Erythroblast (primary cell): ENCODE measurements at regions not wholly inside any gene's neighbourhood (a gene's known extent, or its start where the extent isn't known, plus 50 kb on each side); places are given as distances from the start of the nearest gene placed in this dataset.

Source experiments
- DNase-seq, 2 experiments: peaks; one replicate each; lab custom pipeline; 2025; lab: John Stamatoyannopoulos, UW
- GATA1 ChIP-seq: IDR thresholded peaks from 2 replicates; pipeline ENCODE4 v1.6.1; 2011; ENCODE audit warnings: low read depth, mild to moderate bottlenecking, control low read depth, low read length, moderate library complexity
- POLR2A ChIP-seq: IDR thresholded peaks from 2 replicates; pipeline ENCODE4 v1.6.1; 2011; ENCODE audit warnings: mild to moderate bottlenecking, low read length

- no peak for TF ChIP-seq POLR2A
- no peak for TF ChIP-seq GATA1
- DNase-seq = no peak
Measured at GRCh38 chr7:94323844-94324243, 70.9 kb upstream of the COL1A2 start.

DNA sequence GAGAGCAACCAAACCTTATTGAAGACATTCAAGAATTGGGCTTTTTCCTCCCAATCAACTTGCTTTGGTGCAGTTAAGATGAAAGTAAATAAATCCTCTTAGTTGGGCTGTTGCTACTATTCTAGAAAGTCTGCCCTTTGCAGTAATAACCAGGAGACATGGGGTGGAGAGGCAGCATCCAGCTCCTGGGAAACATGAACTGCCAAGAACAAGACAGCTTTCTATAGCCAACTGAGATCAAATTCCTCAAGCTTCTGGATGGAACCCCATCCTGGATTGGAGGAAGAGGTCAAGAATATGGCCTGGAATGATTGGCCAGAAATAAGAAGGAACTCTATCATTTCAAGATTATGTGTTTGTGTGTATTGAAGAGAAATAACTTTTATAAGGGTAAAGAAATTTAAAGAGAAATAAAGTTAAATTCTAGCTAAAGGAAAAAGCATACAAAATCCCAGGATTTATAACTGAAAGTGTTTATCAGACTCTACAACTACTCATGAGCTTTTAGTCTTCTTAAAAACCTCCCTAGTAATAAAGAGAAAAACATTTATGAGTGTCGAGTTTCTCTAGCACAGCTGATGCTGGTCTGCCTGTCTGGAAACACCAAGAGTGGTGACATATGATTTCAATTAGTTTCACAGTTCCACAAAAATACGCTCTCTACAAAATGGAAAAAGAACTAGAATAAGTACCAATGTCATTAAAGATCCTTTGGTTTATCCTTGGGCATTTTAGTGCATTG, 70.1 kb upstream of the COL1A2 start:
- DNase-seq = no peak
- TF ChIP-seq GATA1 = no peak
- TF ChIP-seq POLR2A = no peak

DNA sequence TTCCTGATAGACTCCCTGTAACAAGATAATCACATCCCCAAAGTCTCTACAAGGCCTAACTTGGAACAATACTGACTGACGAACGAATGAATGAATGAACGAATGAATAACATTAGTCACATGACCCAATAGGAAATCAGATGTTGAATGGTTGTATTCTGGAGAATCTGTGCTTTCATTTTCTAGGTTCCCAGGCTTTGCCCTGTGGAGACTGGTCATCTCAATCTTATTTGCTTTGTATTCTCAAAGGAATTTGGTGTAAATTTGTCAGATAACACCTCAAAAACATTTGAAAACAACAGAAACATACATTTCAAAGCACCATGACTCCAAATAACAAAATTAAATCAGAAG, 69.6 kb upstream of the COL1A2 start:
- no peak for DNase-seq
- TF ChIP-seq GATA1 (no peak), POLR2A (no peak)

DNA sequence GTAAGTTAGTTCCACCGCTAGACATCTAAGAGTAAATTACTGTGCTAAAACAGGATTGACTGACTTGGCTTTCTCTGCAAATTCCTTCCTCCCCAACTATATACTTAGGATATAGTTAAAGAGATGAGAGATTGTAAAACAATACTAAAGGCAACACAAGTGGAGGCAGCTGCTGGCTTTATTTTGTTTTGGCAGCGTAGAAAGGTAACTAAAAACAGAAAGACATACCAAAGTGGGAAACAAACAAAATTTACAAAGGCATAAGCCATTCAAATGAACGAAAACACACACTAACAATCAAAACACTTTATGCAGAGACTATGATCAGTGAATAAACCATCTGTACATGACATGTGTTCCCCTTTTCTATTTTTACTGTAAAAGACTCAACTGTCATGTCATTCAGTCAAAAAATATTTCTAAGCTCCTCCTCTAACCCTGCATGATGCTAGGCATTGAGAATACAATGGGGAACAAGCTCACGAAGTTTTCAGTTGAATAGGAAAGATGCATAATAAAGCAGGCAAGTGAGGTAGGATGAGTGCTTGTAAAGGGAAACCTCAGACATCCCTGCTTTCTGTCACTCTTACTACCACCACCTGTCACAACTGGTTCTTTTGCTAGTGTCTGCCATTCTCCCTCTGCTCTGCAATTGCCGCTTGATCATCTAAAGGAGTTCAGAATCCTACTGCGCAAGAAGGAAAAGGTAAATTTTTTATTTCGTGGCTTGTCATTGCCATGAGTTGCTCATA, 64.2 kb upstream of the COL1A2 start:
- DNase-seq = no peak
- TF ChIP-seq POLR2A (no peak), GATA1 (no peak)

DNA sequence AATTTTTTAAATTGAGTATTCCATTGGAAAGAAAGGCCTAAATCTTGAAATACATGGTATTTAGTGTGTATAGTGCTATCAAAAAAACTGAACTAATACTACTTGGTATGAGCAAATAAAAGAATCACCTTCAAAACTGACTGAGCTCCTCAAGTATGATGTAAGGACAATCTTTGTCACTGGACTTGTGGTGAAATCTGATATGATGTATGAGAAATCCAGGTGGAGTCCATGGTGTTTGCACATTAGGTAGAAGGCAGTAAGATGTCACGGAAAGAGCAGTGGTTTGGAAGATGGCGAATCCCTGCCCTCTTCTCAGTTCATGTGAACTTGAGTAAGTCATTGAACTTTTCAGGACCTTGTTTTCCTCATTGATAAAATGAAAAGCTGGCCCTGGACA, 62.1 kb upstream of the COL1A2 start:
- DNase-seq = no peak
- TF ChIP-seq GATA1 (no peak), POLR2A (no peak)

DNA sequence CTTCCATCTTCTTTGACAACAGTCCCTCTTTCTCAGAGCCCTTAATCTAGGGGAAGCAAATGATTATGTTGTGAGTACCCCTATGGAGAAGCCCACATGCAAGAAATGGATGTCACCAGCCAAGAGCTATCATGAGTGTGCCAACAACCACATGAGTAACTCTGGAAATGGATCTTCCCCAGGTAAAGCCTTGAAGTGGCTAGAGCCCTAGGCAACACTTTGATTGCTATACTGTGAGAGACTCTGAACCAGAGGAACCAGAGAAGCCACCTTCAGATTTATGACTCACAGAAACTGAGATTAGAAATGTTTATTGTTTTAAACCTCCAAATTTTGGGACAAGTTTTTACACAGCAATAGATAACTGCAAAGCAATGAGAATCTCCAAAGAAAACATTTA, 60.9 kb upstream of the COL1A2 start:
- no peak for TF ChIP-seq POLR2A
- TF ChIP-seq GATA1 = no peak
- DNase-seq = no peak

GRCh38 chr7:94335586-94335985, 59.1 kb upstream of the COL1A2 start:
- no peak for TF ChIP-seq GATA1
- no peak for TF ChIP-seq POLR2A
- DNase-seq = no peak

- DNase-seq = no peak
- no peak for TF ChIP-seq GATA1
- TF ChIP-seq POLR2A = no peak
Measured at GRCh38 chr7:94336009-94336408, 58.7 kb upstream of the COL1A2 start.

DNA sequence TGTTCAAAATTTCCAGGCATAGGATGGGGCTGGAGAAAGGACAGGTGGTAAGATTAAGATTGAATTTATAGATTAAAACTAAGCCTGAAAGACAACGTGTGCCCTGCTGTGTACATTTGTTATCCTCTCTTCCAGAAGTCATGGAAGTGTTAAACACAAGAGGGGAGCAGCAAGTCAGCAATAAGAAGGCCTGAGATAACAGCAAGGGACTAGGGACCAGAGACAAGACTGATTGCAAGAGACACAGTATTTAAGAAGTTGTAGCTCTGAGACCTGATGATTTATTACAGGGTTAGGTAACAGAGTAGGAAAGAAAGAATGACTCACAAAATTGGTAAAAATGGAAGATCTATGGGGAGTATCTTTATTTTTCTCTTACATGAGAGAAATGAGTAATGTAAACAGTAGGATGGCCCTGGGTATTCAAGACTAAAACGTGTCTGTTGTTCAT, 55.7 kb upstream of the COL1A2 start:
- TF ChIP-seq POLR2A = no peak
- TF ChIP-seq GATA1 = no peak
- DNase-seq = no peak

DNA sequence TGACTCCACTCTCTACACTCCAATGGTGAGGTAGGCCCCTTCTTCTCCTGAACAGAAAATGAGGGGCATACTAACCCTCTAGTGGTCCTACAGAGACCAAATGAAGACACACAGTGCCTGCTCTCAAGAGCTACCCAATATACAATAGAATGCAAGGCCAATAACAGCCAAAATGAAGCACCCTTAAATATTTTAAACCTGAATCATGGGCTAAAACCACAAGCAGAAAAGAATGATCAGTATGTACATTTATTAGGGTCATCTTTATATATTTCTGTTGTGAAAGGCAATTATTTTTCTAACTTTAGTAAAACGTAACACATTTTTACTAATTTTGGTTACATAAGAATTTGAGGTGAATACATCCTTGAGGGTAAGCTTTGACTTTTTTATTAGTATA, 49.9 kb upstream of the COL1A2 start:
- no peak for TF ChIP-seq POLR2A
- no peak for TF ChIP-seq GATA1

More for the DNA sequence above, 49.9 kb upstream of the COL1A2 start:
- DNase-seq = no peak
